HG03159 (cell line): ENCODE measurements at regions not wholly inside any gene's neighbourhood (a gene's known extent, or its start where the extent isn't known, plus 50 kb on each side); places are given as distances from the start of the nearest gene placed in this dataset.
"Not testable (repeated sequence)": the region's sequence is repeated elsewhere in the genome, so short reads cannot be mapped to it uniquely, and the experiment has no call there.

ENCODE experiments used
- ATAC-seq: cut with Tn5 transposase; IDR thresholded peaks from one replicate; pipeline ENCODE4 v1.9.1; 2021; ENCODE audit warnings: mild to moderate bottlenecking, moderate library complexity; ENCODE audit not compliant: unreplicated experiment

DNA sequence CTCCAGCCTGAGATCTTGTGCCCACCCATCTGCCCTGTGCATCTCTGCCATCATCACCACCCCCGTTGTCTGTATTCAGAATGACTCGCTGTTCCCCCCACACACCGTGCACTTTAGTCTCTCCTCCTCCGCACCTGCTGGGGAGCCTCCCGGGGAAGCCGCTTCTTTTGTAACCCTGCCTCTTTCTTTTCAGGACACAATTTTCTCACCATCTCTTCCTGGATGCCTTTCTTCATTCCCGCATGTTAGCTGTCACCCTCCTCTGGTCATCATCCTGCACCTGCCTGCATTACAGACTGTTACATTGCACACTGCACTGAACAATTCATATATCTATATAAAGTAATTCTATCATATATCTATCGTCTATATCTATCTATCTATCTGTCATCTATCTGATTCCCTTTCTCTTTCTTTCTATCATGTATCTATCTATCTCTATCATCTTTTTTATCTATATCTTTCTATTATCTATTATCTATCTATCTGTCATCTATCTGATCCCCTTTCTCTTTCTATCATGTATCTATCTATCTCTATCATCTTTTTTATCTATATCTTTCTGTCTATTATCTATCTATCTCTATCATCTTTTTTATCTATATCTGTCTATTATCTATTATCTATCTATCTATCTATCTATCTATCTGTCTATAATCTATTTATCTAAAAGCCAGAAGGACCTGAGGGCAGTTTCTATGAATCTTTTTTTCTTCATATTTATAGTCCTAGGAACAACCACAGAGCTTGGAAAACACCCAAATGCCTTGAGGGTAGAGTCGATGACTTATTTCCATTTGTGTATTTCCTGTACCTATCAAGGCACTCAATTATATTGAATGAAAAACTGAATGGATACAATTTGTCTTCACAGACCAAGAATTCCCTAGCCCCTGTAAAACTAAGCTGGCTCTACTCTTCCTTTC is 642.5 kb downstream of the ACTR3B start:
- no peak for ATAC-seq

DNA sequence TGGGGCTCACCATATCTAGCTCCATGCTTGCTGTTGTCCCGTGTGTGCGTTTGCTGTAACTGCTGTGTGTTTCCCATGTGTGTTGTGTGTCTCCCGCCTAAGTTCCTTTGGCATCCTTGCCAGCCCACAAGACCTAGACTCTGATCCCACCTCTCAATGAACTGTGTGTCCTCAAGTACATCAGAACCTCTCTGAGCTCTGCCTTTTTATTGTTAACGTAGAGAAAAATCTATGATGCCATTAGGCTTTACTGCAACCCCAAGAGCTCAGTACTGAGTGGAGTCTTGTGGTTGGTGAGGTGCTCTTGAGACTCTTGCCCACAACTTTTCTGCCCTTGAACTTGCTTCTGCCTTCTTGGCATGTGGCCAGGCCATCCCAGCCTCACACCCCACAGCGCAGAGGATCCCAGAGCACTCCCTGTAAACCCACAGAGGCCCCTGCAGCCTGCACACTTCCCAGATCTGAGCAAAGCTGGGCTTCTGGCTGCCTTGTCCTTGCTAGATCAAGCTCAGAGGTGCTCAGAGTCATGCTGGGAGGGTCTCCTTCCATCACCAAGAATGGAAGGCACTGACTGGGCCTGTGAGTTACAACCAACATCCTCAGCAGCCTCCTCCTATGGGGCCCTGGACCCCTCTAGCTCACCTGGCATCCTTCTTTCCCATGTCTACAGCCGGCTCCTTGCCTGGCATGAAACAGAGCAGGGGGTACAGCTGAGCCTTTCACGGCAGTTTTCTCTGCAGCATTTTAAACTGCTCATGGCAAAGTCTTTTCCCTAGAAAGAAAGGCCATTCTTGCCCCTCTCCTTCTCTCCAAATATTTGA is 643.4 kb downstream of the ACTR3B start:
- no peak for ATAC-seq

DNA sequence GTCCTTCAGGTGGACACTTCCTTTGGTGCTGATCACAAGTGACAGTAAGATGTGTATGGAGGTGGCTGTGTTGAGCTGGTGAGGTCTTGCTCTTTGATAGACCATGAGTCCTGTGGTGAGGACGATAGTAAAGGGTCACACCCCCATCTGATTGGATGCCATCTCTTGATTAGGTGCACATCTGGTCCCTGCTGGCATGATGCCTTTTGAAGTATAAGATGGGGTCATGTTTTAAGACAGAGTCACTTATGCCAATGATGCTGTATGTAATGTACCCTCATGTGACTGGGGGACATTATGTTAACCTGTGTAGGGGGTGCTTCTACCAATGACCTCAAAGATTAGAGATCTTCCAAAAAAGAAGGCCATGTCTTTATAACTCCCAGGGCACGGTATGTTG is 644.6 kb downstream of the ACTR3B start:
- no peak for ATAC-seq

DNA sequence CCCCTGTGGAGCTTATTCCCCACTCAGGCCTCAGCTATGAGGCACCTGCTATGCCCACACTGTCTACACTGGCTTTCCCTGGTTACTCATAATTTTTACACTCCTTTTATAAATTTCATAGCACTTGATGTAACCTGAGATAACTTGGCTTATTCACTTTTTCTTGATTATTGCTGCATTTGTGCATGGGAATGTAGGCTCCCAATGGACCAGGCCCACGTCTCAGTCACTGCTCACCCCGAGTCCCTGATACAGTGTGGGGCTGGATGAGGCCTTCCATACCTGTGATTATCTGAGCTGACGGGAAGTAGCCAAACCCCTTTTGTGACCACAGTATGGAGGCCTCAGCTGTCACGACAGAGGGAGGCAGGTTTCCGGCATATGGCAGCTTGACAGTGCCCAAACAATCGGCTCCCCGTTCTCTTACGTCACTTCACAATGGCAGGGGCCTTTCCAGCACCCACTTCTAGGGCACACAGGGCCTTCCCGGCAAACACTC is 645.3 kb downstream of the ACTR3B start:
- ATAC-seq, result no peak

DNA sequence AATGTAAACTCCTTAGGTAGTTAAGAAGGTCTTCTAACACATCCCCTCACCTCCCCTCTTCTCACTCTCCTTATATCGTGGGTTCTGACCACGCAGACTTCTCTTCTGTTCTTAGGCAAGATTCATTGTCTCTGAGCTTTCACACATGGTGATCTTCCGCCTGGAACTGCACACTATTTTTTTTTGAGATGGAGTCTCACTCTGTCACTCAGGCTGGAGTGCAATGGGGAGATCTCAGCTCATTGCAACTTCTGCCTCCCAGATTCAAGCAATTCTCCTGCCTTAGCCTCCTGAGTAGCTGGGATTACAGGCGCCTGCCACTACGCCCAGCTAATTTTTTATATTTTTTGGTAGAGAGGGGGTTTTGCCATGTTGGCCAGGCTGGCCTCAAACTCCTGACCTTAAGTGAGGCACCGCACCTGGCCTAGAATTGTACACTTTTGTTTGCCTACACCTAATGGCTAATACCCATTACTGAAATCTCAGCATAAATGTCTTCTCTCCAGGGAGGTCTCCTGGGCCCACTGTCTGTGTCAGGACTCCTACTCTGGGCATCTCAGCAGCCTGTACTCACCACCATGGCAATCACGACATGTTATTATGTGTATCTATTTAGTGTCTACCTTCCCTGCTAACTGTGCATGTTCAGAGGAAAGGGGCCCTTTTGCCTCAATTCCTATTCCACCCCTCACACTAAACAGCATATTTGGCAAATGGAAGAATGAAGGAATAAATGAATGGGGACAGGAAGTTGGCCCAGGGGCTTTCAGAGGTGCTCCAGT is 646.3 kb upstream of the DPP6 start:
- ATAC-seq, result no peak

DNA sequence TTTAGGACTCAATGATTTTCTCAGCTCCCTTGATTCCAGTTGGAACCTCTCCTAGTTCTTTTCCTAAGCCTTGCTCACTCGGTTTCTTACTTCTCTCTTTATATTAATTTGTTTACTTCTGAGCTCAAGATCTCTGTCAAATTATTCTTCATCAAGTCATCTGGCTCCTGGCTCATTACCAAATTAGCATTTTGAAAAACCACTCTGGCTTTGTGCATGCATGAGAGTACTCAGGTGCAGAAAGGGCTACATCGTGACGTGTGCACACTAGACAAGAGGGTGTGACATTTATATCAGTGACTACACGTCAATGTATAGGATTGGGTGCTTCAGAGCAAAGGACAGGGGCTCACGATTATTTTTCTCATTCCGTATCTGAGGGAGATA is 645.7 kb upstream of the DPP6 start:
- no peak for ATAC-seq

DNA sequence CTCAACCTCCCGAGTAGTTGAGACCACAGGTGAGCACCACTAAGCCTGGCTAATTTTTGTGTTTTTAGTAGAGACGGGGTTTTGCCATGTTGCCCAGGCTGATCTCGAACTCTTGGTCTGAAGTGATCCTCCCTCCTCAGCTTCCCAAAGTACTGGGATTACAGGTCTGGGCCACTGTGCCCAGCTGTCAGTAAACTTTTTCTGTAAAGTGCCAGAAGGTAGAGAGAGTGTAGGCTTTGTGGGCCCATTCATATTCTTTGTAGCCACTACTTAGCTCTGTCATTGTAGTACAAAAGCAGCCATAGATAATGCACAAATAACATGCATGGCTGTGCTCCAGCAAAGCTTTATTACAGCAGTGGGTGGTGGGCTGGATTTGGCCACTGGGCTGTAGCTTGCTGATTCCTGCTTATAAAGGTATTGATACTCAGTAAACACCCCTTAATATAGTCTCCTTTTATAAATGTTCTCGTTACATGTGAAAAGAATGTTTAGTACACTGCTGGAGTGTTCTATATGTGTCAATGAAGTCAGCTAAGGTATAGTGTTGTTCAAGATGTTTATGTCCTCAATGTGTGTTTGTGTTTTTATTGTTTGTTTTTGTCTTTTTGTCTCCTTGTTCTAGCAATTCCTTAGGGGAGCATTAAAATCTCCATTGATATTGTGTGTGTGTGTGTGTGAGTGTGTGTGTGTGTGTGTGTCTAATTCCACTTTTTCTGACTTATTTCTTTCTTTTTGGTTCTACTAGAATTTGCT is 644.7 kb upstream of the DPP6 start:
- no peak for ATAC-seq

DNA sequence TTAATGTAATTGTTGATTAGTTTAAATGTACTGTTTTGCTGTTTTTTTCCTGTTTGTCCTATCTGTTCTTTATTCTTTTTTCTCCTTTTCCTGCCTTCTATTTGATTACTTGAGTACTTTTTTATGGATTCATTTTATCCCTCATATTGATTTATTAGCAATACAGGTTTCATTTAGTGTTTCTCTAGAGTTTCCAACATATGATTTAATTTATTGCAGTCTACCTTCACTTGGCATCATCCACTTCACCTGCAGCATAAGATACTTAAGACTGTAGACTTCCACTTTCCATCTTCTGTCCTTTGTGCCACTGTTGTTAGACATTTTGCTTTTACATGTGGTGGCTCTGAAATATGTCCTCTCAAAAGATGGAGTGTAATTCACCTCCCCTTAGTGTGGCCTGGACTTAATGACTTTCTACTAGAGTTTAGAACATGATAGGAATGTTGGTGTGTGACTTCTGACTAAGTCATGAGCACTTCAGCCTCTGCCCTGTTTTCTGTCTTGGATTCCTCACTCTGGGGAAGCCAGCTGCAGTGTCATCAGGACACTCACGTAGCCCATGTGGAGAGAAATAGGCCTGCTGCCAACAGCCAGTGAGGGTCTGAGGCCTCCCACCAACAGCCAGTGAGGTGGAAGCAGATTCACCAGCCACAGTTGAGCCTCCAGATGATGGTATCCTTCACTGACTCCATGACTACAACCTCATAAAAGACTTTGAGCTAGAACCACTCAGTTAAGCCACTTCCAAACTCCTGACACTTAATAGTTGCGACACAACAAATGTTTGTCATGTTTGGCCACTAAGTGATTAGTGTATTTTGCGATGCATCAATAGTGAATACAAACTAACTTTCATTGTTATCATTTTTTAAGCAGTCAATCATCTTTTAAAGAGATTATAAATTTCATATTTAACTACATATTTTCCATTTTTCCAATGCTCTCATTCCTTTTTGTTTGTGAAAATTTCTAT is 643.5 kb upstream of the DPP6 start:
- ATAC-seq, result no peak

DNA sequence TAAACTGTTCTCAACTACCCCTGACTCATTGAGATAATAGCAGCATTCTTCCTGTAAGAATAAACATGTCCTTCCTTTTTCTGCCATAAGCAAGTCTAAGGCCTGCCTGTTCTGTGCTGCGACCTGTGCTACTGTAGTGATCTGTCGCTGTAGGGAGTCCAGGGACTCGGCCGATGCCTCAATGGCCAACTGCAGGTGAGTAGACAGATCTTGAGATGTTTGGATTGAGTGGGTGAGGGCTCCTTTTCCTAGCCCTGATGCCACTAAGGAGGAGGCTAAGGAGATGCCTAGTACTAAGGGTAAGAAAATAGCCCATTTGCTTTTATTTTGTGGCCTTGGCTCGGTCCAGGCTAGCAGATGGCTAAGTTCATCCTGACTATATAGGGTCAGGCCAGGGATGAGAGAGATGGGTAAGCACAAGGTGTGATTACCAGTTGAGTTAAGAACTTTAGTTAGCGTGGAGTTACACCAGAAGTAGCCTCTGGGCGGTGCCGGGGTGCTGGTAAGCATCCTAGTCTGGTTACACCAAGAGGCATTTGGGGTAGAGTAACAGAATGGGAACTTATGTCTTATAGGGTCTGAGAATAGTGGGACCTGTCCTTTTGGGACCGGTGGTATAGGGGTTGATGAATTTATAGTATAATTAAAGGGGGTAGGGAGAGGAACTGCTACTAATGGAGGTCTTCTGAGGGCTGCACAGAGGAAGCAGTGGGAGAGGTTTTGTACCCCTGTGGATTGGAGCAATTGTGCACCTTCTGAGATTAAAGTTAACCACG is 642.4 kb upstream of the DPP6 start:
- not testable (repeated sequence) for ATAC-seq

DNA sequence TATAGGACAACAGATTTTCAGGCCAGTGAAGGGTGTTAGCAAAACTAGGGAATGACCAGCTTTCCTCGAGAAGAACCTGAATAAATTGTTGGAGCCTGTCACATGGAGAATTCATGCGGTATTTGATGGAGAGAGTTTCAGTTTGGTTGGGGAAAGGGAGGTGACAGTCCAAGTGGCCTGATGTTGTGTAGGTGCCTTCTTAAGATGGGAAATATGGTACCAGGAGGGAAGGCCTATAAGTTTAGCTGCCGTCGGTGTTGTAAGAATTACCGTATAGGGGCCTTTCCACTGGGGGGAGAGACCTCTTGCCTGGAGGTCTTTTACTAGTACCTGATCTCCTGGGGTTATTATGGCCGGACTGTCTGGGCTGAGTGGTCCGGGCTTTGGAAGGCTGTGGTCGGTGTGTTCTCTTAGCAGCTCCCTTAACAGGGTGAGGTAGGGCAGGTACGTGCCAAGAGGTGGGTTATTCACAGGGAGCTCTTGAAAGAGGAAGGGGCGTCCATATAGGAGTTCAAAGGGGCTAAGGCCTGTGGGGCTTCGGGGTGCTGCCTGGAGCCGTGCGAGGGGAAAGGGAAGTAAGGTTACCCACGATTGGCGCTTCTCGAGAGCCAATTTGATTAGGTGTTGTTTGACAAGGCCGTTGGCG is 641.1 kb upstream of the DPP6 start:
- not testable (repeated sequence) for ATAC-seq

DNA sequence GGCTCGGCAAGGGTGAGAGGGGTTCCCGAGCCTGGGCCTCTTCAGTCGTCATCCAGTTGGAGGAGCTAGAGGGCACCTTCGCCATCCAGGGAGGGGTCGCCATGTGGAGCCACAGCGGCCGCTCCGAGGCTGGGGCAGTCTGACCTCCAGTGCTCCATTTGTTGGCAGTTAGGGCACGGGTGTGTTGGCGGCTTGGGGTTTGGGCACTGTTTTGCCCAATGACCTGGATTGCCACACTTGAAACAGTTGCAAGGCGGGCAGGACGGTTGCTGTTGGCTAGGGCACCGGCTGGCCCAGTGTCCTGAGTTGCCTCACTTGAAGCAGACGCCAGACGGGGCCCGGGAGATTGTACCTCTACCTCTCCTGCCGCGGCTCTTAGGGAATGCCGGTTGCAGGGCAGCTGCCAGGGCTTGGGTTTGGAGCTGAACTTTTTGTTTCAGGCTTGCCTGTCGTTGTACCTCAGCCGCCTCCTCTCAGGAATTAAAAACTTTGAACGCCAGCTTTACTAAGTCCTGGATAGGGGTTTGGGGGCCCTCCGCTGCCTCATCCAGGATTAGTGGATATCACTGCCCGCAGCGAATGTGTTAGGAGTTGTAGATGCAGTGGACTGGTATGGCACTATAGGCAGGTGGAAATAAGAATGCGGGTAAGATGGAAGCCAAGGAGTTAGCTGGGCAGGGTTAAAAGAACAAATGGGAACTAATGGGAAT is 639.9 kb upstream of the DPP6 start:
- not testable (repeated sequence) for ATAC-seq

DNA sequence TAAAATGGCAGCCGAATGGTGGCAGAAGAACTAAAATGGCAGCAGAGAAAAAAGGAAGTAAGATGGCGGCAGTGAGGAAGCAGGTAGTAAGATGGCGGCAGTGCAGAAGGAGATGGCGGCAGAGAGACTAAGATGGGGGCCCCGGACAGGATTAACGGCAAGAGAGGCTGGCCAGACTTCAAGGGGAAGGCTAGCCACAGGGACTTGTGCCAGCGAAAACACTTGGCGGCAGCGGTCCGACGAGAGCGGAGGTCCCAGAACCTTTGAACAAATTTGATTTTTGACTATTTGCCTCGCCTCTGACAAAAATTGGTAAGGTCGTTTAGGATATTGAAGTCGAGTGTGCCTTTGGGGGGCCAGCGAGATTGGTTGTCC is 639.4 kb upstream of the DPP6 start:
- ATAC-seq, result not testable (repeated sequence)

DNA sequence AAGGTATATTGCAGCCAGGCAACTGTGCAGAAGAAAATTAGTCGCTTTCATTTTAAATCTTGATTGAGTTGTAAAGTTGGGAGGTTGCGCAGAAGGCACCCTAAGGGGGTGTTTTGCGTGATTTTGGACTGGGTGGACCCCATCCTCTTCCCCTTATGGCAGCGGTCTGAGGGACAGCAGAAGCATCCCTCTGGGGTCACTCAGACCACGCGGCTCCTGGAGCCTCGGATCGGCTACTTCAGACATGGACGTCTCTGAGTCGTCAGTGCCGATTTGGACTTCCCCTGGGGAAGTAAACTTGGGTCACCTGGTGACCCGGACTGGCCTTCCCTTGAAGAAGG is 639.0 kb upstream of the DPP6 start:
- no peak for ATAC-seq

DNA sequence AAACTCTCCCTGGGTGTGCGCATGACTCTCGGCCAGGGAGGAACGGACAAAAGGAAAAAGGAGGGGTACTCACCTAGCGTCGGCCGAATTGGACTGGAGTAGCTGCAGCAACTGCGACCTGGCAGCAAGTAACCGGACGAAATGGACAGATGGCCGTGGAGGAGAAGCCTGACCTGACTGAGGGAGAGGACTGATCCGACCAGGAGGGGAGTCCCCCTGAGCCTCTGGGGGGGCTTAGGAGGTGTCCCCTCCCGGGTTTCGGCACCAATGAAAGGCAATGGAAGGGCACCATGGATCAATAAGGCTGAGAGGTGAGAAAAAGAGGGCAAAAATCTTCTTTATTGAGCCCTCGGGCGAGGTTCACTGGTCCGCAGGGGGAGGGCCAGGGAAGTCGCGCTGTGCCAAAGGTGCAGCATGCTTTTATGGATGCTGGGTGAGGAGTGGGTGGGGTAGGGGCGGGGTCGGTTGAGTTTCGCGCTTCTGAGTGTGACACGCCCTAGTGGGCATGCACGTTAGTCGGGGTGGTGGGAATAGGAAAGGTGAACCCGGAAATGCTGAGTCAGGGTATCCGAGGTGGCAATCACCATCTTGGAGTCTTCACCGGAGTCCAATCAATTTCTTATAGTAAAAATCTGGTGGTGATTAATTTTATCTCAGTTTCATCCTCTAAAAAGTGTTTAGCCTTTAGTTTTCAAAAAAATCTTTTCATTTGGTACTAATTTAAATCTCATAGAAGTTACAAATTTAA is 638.5 kb upstream of the DPP6 start:
- no peak for ATAC-seq

DNA sequence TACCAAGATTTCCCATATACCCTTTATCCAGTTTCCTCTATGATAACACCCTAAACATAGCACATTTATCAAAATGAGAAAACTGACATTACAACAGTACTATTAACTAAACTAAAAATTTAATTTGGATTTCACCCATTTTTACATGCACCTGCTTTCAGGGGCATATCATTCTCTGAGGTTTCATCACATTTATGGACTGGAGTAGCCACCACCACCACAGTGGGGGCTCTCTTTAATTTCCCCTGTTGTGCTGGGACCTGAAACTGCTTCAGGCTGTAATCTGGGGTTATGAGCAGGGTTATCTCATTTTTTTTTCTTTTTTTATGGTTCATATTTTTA is 637.9 kb upstream of the DPP6 start:
- ATAC-seq, result no peak

DNA sequence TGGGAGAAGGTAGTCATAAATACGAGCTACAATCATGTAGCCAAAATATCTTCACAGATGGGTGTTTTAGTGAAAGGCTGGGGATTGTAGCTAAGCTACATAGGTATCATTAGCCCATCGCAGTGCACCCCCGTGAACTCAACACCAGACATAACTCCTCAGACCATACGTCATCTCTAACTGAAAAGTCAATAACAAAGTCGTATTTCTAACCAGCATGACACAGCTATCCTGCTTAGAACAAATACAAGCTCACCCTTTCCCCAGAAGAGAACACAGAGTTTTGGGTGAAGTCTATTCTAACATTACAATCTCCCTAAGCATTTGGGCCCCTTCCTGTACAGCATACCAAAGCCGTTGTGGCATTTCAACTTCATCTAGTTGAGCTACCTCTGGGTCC is 636.6 kb upstream of the DPP6 start:
- no peak for ATAC-seq
